Left forelimb (tissue), 1 donor: ENCODE measurements at regions not wholly inside any gene's neighbourhood (a gene's known extent, or its start where the extent isn't known, plus 50 kb on each side); places are given as distances from the start of the nearest gene placed in this dataset.
A peak's percentile ranks its signal among the peaks of the same experiment; 100 is the strongest.
"Not testable (repeated sequence)": the region's sequence is repeated elsewhere in the genome, so short reads cannot be mapped to it uniquely, and the experiment has no call there.

Experiments
- DNase-seq: peaks from one replicate; pipeline ENCODE4 v3.0.0-alpha.2; 2018; ENCODE audit warnings: low spot score

- no peak for DNase-seq
These were observed 326.3 kb downstream of the CHL1 start for GRCh38 chr3:522888-523287.

- DNase-seq: no peak
These were observed 328.9 kb downstream of the CHL1 start for GRCh38 chr3:525415-525814.

GRCh38 chr3:535566-536416 is 339.2 kb downstream of the CHL1 start:
- peak; percentile 65 for DNase-seq

DNA sequence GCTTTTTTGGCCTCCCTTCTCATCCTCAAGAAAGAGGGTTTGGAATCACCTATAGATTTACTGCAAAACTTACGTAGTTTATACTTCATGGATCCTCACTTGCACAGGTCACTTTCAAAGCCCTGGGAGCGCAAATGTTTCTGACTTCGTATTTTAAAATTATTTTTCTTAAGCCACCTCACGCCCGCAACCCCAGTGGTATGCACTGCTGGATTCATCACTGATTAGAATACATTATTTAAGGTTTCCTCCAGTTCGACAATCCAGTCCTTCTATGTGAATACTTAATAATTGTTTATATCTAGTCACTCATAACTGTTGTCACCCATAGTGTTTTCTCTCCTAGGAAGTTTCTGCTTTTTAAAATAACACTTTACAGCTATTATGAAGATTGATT is 339.9 kb downstream of the CHL1 start:
- DNase-seq: no peak

- no peak for DNase-seq
These were observed 344.7 kb downstream of the CHL1 start for GRCh38 chr3:541062-541801.

DNA sequence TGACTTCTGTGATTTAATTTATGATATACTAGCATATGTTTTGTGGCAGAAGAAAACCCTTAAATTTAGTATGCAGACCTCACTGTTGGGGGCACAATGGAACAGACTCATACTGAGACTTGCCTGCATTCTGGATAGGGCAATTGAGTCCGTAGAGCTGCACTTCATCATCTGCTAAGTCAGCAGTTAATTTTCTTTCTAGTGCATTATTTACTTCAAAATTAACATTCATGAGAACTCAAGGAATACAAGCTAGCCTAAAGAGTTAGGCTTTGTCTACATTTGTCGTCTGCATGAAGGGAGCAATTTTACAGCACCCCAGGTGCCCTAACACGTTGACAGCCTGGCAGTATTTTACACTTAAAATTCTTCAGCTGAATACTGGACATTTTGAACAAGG is 345.5 kb downstream of the CHL1 start:
- DNase-seq: no peak

GRCh38 chr3:549636-550035 is 353.1 kb downstream of the CHL1 start:
- DNase-seq: no peak

DNA sequence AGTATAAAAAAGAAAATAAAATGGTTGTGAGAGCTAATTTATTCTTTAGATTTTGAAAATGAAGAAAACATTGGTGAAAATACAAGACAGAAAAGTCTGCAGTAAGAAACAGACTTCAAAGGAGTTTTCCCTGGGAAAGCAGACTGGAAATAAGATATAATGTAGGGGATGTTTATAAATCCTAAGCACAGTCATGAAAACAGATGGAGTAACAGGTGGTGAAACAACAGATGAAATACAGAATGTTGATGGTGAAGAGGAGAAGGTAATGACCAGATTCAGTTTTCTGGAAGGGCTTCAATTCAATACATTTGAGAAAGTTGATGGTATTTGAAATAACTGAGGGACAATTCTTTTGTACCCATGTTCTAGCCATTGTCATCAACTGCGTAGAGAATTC is 353.9 kb downstream of the CHL1 start:
- no peak for DNase-seq

DNA sequence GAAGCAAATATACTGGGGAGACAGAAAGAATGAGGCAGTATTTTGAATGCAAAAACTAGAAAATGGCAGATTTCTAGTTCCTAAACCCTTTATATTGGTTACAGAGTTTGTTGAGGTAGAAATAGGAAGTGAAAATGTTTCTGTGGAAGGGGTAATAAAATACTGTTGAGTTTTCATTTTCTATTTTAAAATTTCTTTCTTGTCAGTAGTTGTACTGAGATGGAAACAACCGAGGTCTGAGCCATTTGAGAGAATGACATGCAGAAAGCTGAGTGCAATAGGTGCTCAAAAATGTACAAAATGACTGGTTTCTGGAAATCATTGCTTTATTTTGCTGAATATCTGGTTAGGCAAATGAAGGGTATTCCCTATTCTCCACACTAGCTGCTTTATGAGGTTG is 361.4 kb downstream of the CHL1 start:
- no peak for DNase-seq

DNA sequence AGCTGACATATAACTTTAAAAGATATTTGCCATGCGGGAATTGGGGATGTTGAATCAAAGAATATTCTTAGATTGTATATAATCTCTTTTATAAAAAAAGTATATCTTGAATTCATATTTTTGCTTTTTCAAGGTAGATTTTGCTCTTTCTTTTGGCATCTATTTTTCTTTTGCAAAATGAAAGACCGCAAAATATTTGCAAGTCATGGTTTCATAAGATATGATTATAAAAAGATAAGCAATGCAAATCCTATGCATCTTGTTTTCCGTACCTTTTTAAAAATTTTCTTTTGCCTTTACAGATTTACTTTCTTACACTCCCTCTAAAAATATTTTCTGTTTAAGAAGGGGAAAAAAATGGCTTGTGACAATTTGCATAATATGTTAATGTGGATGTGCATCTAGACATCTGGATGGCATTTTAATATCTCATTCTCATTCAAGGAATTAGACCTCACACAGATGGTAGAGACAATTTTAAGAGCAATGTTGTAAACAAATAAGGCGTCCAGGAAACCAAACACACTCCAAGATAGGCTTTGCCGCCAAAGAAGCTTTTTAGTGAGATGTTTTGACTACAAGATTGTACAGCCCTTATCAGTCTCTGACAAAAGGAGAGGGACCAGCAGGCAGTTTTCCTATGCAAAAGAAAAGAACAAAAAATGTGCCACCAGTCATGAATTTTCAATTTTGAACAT is 371.1 kb downstream of the CHL1 start:
- DNase-seq: no peak

DNA sequence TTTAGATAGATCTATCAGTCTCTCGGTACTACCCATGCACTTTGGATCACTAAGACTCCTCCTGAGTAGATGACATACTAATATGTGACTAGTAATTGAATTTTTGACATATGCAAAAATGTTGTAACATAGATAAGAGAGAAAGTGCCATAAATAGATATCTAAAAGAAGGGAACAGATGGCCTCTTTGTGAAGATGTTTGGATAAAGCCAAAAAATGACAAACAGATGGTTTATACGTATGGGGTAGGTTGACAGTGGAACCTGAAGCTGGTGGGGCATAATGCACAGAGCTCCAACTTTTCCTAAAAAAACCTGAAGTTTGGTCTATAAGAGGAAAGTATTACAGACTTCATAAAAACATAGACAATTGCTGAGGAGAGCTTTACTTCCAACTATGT is 383.0 kb downstream of the CHL1 start:
- not testable (repeated sequence) for DNase-seq

GRCh38 chr3:589066-589465 is 392.5 kb downstream of the CHL1 start:
- DNase-seq: not testable (repeated sequence)

- not testable (repeated sequence) for DNase-seq
These were observed 400.7 kb downstream of the CHL1 start for GRCh38 chr3:597304-597703.

- DNase-seq: not testable (repeated sequence)
These were observed 401.2 kb downstream of the CHL1 start for GRCh38 chr3:597746-598145.

GRCh38 chr3:607480-607879 is 410.9 kb downstream of the CHL1 start:
- DNase-seq: not testable (repeated sequence)

DNA sequence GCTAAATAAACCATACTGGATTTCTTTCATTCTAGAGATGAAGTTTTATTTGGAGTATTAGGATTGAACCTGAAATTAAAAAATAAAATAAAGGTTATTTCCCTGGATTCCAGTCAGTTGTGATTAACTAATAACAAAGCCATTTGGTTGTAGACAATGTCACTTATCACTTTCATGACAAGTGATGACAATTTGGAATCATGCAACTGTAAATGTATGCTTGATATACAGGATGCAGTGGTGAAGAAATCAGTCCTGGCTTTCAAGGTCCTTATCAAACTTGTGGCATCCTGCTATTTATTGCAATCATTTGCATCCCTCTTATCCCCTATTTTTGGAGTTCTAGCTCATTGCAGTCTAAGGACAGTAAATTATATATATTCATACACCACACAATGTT is 425.2 kb downstream of the CHL1 start:
- DNase-seq: no peak

DNA sequence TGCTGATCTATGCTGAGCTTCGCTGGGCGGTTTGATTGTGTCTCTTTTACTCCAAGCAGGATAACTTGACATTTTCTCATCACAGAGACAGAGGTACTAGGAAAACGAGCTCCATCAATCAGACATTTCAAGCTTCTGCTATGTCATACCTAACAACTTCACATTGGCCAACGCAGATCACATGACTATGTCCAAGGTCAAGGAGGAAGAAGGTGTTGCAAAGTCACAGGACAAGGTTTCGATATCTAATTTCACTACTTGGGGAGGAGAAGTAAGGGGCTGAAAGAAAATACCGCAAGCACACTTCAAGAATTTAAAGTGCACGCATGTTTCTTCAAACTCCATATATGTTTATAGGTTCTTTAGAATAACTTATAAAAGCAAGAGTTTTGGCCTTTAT is 425.8 kb downstream of the CHL1 start:
- DNase-seq: no peak

GRCh38 chr3:623914-624545 is 427.5 kb downstream of the CHL1 start:
- no peak for DNase-seq

DNA sequence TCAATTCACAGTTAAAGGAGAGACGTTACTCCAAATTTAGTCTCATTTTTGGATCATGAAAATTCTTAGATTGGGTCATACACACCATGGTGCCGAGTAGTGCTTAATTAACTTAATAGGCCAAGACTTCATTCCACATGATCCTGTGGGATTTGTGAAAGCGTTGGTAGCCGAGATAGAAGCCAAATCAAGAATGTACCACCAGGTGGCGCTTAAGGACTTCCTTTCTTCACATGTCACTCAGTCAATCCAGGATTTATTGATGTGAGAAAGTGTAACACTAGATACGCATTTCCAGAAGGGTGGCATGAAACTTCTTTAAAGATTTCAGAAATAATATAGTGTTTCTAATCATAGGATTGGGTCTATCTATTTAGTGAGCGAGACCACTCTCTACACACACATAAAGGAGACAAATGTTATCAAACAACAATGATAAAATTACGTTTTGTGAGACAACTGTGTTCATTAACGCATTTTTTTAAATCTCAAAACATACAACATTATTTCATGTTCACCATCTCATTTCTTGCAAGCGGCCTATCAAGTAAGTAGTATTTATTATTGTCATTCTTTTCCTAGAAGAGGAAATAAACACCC is 436.1 kb downstream of the CHL1 start:
- no peak for DNase-seq

DNA sequence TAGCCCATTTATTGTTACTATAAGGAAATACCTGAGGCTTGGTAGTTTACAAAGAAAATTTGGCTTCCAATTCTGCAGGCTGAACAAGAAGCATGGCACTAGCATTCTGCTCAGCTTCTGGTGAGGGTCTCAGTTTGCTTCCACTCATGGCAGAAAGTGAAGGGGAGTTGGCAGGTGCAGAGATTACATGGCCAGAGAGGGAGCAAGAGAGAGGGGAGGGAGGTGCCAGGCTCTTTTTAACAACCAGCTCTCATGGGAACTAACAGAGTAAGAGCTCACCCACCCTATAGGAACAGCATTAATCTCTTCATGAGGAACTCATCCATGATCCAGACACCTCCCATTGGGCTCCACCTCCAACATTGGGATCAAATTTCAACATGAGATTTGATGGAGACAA is 437.9 kb downstream of the CHL1 start:
- DNase-seq: no peak

- no peak for DNase-seq
These were observed 438.8 kb downstream of the CHL1 start for GRCh38 chr3:635393-635792.

- DNase-seq: no peak
These were observed 446.8 kb downstream of the CHL1 start for GRCh38 chr3:643376-643775.
